ENCODE measurements at regions not wholly inside any gene's neighbourhood (a gene's known extent, or its start where the extent isn't known, plus 50 kb on each side); places are given as distances from the start of the nearest gene placed in this dataset.
A peak's percentile ranks its signal among the peaks of the same experiment; 100 is the strongest.

DNA sequence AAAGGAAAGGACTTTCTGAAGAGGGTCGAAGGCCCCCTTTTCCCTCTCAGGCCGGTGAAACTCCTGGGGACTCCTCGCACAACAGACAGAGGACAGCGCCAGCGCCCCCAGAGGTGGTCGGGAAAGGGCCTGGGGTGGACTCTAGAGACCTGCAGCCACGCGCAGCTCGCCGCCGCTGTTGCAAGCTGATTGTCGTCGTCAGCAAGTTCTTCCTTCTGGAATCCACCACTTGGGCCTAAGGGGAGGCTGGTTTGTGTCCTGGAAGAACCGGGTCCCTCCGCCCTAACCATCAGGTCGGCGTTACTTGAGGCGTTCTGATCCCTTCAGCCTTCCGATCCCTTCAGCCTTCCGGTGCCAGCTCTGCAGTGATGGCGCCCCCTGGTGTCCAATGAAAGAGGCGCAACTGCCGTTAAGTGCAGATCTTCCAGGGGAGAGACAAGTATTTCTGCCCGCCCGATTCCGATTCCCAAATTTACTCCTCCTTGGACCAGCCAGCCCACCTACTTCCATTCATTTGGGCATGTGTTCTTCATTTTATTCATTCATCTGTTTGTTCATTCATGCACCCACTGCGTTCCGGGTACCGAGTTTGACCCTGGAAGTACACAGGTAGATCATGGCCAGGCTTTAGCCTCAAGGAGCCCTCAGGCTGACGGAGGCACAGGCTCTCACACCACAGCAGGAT is 77.2 kb upstream of the SLC6A11 start:
- peak; percentile 66 for DNase-seq (ENCODE audit: low spot score)

DNA sequence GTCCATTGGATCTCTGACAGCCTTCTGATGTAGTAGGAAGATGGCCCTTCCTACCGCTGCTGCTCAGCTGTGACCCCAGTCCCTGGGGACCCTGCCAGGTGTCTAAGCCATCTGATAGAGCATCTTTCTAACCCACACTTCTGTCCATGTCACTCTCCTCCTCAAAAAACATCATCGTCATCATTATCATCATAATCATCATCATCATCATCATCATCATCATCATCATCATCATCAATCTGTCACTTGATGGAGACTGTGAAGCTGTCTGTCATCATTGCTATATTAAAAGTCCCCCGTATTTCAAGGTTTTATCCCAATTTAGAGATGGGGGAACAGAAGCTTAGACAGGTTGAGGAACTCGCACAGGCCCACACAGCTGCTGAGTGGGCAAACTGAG is 75.1 kb upstream of the SLC6A11 start:
- DNase-seq (ENCODE audit: low spot score) = no peak

DNA sequence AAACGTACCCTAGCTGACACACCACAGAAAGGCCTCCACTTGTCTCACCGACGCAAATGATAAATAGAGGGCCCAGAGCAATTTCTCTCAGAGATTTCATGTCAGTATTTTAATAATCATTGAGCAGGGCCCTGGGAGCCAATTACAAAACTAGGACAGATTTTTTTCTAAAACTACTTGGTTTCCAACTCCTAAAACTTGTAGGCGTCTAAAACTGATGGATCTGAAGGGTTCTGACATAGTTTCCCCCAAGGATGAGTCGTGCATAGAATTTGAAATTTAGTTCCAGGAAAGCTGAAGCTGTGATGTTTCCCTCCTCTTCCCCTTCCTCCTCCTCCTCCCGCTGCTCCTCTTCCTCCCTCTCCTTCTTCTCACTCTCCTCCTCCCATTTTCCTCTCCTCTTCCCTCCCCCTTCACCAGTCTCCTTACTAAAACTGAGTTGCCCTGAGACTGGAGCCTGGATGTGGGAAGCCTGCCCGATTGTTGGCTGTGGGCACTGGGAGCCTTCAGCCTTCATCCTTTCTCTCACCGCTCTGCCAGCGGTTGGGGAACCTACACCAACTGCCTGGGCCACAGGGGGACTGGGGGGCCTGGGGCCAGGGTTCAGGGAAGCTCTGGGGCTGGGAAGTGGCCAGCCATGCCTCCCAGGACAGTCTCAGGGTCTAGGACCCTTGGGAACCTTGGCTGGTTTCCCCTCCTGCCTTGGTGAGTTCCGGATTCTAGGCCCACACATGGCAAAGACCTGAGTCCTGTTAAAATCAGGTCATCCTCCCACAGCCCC is 73.9 kb upstream of the SLC6A11 start:
- DNase-seq (ENCODE audit: low spot score) = no peak

DNA sequence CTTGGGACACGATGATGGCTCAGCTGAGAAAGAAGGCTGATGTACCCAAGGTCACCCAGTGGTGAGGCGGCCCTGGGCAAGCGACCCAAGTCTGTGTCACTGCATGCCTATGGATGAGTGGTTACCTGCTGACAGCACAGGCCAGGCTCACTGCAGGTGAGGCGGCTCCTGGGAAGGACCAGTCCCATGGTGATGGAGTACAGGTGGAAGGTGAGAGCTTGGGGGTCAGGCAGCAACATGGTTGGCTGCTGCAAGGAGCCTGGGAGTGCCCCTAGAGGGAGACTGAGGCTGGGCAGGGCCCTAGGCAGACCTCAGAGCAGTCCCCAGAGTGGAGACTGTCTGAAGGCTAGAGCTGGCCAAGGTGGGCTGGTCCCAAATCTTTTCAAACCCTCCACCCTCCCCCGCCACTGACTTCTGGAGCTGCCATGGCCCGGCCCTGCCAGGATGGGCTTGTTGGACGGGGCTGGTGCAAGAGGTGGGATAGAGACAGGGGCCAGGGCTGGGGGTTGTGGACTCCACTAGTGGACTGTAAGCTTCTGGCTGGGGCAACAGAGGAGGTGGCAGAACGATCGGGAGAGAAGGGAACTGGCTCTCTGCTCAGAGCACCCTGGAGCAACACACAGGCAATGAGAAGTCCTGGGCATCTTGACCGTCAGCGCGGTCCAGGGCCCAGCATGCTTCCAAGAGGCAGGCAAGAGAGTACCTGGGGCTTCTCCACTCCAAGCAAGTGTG is 72.5 kb upstream of the SLC6A11 start:
- no peak for DNase-seq (ENCODE audit: low spot score)

DNA sequence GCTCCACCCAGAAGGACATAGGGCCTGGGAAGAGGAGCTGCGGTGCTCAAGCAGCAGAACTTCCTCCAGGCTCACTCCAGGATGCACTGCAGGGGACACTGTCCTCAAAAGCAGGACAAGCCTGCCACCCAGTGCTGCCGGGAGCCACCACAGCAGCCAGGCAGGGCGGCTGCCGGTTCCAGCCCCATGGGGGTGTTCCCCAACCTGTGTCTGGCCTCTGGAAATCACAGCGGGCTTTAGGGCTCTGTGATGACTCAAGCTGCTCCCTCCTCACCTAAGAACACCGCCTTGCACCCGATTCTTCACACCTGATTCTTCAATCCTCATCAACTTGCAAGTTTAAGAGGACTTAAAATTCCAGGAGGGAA is 71.9 kb upstream of the SLC6A11 start:
- no peak for DNase-seq (ENCODE audit: low spot score)

DNA sequence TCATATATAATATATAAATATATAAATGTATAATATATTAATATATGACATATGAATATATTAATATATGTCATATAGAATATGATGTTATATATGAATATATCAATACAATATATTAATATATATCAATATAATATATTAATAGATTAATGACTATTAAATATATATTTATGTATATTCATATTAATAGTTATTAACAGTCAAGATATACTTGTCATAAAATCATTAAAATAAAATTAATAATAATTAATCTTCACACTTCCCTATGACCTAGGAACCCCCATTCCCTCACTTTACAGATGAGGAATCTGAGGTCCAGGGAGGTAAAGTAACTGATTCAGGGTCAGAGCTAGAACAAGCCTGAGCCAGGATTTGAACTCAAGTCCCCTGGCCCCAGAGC is 70.6 kb upstream of the SLC6A11 start:
- no peak for DNase-seq (ENCODE audit: low spot score)

DNA sequence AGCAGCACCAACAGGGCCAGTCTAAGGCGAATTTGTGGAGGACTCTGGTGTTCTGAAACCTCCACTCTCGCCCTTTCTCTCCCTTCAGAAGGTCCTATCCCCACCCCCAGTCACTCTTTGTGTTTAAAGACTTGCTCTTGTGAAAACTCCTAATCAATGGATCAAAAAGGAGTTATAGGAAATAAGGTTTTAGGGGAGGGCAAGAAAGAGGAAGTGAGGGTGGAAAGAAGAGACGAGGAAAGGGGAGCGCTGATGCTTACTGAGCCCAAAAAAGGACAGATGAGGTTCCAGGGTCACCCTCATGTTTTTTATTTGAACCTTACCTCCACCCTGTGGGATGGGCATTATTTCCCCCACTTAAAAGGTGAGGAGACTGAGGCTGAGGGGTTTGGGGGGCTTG is 70.0 kb upstream of the SLC6A11 start:
- no peak for DNase-seq (ENCODE audit: low spot score)

DNA sequence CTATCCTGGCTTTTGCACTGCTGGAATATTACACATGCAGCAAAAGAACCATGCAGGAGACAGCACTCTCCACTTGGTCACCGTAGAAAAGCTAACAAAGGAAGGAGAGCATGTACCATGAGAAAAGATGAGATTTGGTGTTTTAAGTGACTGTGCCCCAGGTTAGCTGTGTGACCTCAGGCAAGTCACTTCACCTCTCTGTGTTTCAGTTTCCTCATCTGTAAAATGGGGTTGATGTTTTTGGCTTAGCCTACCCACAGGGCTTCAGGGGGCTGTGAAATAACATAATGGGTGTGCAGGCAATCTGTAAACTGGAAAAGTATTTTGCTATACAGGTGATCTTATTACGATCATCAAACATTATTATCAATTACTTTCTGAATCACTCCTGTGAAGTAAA is 69.3 kb upstream of the SLC6A11 start:
- no peak for DNase-seq (ENCODE audit: low spot score)

DNA sequence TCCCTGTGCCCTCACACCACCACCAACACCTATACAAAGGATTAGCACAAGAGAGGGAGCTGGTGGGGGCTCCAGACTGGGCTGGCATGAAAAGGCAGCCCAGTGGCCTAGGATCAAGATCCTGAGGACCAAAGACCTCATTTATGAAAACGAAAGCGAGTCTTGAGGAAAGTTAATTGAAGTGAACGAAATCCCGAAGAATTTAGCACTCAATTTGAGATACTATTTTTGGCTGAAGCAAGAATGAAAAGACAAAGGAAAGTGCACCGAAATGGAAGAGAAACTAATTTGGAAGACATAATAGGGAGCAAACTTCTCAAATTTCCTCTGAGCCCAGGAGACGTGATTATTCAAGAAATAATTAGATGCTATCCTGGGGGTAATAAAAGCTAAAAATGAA is 68.7 kb upstream of the SLC6A11 start:
- no peak for DNase-seq (ENCODE audit: low spot score)

DNA sequence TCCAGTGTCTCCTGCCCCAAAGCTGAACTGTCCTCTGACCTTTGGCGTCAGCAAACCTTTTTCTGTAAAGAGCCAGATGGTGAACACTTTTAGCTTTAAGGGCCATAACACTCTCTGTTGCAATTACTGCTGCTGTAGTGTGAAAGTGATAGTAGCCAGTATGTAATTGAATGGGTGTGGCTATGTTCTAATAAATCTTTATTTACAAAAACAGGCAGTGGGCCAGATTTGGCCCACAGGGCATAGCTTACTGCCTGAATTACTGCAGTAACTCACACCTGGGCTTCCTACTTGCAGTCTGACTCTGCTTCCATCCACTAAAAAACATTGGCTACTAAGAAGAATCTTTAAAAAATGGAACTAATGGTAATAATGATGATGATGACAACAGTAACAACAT is 68.0 kb upstream of the SLC6A11 start:
- no peak for DNase-seq (ENCODE audit: low spot score)

DNA sequence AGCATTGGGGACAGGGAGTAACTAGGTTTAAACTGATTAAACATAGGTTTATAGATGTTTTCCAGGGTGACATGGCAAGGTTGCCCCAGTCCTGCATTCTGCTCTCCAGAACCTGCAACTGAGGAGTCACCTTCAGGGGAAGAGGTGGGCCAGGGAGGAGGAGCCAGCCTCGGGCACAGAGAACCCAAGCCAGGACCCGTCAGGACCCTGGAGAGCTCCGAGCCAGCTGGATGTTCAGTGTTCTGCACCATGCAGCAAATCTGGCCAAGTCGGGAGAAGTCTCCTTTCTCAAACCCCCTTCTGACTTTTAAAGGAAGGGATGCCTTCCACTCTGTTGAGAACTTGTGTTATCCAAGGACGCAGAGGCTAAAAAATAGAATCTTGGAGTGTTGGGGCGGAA is 62.1 kb upstream of the SLC6A11 start:
- DNase-seq (ENCODE audit: low spot score) = peak; percentile 45

DNA sequence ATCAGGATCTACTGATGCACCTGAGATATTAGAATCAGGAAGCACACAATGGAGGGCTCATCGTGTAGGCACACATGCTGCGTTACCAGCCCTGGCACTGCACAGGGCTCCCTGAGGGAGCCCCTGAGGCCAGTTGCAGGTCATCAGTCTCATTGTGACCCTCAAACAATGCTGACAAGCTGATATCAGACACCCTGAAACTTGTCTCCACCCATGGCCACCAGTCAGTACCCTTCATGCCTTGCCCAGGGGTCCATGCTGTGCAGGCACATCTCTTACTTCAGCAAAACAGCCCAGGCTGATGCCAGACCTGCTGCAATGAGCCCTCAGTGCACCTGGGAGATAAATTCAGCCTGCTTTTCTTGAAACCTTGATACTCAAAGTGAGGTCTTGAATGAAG is 59.5 kb upstream of the SLC6A11 start:
- no peak for DNase-seq (ENCODE audit: low spot score)

DNA sequence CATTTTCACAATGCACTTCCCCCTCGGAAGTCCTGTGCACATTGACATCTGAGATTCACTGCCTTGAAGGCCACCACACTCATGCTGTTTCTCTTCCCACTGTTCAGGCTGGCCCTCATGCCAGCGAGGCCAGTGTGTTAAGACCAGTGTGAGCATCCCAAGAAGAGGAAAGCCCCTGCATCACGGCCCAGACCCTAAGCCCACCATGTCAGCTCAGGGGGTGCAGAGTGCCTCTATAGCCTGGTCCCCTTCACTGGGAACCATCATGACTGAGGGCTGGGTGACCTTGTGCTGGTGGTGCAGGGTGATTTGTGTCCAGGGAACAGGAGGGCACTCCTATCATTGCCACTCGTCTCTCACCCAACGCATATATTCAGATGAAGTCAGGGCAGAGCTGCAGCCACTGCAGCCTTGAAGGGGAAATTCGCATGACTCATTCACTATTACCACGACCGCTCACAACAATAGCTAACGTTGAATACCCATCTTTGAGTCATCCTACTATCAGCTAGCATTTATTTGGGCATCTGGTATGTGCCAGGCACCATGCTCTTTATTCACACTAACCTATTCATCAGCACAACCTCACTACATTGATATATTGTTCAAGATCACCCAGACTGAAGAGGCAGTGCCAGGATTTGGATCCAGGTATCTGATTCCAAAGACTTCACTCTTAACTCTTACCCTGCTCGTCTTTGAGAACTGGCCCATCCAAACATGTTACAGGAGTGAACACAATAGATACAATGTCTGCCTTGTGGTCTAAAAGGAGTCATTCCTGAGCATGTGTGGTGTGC is 58.8 kb upstream of the SLC6A11 start:
- DNase-seq (ENCODE audit: low spot score) = no peak

DNA sequence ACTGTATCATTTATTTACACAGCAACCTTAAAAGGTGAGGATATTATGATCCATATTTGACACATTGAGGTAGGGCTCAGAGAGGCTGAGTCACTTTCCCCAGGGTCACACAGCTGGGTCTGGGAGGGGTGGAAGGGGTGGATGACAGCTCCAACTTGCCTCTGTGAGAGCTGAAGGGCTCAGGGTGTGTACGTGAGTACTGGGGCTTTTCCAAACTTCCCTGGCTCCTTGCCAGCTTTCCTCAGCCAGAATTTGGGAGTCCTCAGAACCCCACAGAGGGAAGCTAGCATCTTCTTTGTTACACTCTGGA is 58.3 kb upstream of the SLC6A11 start:
- no peak for DNase-seq (ENCODE audit: low spot score)

DNA sequence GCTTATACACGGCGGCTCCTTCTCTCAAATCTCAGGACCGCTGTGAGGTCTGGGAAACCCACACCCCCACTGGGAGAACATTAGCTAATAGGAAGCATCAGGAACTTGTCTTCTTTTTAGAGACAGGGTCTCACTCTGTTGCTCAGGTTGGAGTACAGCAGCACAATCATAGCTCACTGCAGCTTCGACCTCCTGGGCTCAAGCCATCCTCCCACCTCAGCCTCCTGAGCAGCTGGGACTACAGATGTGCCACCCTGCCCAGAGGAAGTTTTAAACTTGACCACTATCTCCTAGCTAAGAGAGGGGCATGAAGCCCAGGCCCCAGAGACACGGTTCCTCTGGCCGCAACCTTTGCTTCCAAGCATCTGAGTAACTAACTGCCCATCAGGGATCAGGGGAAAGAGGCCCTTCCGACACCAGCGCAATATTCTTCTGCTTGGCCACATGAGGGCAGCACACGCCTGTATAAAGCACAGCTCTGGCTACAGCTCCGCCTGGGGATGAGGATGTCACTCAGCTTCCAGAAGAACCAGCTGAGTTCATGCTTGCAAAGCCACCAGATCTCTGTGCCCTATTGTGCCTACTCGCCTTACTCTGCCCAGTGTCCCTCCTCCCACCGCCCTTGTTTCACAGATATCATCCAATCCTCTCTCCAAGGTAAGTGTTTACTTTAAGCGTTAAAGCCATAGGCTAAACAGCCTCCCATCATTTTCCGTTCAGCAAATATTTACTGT is 57.6 kb upstream of the SLC6A11 start:
- peak; percentile 75 for DNase-seq (ENCODE audit: low spot score)

DNA sequence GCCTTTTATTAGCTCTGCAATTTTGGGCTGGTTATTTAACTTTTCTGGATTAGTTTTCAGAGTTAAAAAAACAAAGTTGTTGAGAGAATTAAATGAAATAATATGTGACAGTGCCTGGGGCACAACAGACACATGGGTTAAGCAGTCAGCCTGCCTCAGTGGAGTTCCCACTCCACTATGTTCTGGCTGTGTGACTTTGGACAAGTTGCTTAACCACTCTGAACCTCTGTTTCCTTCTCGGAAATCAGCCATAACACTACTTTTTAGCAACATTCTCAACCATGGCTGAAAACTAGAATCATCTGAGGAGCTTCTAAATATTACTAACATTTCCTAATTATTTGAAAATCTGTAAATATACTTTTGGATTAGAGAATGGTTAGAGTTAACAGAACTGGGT is 56.5 kb upstream of the SLC6A11 start:
- DNase-seq (ENCODE audit: low spot score) = no peak

DNA sequence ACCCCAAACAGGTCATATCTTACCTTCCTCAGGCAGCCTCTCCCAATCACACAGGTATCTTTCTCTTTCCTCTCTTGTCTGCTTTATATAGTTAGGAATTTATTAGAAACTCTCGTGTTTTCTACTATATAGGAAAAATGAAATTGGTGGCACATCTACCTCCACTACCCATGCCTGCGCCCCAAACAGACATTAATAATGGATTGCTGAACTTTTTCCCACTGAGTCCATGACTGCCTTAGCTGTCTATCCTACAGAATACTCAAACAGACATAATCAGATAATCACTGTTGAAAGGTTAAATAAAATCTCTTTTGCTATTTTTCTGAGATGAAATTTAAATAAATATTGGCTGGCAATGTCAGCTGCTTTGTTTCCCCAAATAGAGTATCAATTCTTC is 55.8 kb upstream of the SLC6A11 start:
- DNase-seq (ENCODE audit: low spot score) = no peak

DNA sequence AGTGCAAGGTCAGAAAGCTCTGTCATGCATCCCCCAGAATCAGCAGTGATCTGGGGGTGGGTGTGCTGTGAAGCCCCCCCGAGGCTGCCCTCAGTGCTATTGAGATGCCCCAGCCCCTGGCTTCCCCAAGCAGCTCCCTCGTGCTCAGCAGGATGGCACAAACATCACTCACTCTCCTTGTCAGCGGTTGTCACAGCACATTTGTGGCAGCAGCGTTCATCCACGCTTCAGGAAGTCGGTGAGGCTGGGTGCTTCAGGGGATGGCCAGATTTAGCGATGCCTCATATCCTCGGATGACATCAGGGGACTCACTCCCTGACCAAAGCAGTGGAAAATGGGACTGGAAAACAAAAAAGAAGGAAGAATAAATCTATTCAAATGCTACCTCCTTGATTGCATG is 54.4 kb upstream of the SLC6A11 start:
- DNase-seq (ENCODE audit: low spot score) = no peak

DNA sequence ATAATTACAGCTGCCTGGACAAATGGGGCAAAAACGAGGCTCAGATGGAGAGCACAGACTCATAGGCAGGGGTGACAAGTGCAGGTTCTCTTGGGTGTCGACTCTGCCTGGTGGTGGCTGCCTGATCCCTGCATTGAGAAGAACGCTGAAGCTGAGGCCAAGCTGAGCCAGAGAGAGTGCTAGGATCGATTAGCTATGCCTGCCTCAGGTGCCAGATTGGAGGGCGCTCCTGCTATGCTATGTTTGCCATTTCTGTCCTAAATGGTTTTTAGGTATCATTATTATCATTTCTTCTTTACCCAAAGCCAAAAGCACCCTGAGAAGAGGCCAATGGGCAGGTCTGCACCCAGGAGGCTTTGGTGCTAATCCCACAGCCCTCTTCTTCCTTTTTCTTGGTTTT is 53.9 kb upstream of the SLC6A11 start:
- DNase-seq (ENCODE audit: low spot score) = no peak

DNA sequence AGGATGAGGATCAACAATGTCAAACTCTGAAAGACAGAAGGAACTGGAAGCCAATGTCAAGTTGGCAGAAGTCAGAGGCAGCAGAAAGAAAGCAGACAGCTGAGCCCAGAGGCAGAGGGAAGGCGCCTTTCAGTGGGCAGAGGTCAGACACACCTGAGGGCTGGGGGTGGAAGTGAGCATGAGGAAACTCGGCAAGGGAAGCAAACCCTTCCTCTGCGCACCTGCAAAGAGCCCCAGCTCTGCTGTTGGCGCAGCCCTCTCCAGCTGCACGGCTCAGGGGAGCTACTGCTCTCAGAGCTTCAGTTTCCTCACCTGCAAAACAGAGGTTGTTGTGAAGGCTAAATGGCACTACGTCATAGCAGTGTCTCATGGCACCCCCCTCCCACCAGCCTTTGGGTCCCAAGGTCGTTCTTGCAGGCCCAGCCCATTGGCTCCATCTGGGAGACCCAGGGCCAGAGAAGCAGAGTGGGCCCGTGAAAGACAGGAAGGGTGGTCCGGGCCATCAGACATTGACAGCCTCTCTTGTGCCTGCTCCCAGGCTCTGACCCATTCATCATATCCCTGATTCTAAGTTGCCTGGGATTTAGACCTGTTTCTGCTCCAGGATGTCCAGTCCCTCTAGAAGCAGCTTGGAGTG is 53.3 kb upstream of the SLC6A11 start:
- DNase-seq (ENCODE audit: low spot score) = no peak

DNA sequence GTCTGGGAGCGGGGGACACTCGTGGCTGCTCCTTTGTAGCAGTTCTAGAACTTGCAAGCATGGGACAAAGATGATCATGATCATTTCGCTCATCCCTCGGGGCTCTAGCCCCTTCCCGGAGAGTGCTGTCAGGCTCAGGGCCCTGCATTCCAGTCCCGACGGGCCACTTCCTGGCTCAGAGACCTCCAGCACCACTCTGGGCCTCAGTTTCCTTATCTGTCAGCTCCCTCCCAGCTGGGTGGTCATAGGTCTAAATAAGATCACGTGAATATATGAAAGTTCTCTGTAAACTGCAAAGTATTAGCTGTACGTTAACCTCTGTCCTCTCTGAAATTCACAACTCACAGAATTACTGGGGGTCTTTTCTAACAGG is 52.8 kb upstream of the SLC6A11 start:
- no peak for DNase-seq (ENCODE audit: low spot score)
